H1 (cell line): ENCODE measurements at regions not wholly inside any gene's neighbourhood (a gene's known extent, or its start where the extent isn't known, plus 50 kb on each side); places are given as distances from the start of the nearest gene placed in this dataset.

ENCODE experiments used
- CTCF ChIA-PET: fragments of 300-600 bp; sonication (Branson Sonifier 250); formaldehyde crosslinking; loops from one replicate; lab custom pipeline; 2021; ENCODE audit not compliant: partially characterized antibody; lab: Charles Lee
- POLR2A ChIA-PET: fragments of 300-600 bp; sonication (Branson Sonifier 250); formaldehyde crosslinking; loops from one replicate; lab custom pipeline; 2021; ENCODE audit warnings: inconsistent platforms; ENCODE audit not compliant: partially characterized antibody; lab: Charles Lee
- DNase-seq, 2 experiments: peaks; one replicate each; pipeline versions ENCODE4 v3.0.0 to v3.0.0-alpha.2; 2010 to 2022; ENCODE audit warnings: low spot score in 2 of 2, low read depth in 1 of 2, mixed read lengths in 1 of 2
- FAIRE-seq: peaks from 2 replicates; lab custom pipeline; 2011; peaks lifted over from hg19 to GRCh38; lab: Jason Lieb, UNC
- H2AFZ ChIP-seq: 2 replicates; pipeline ENCODE4 v1.8.1; 2012; ENCODE audit warnings: low read length, inconsistent platforms
- H2AK5ac ChIP-seq: 2 replicates; pipeline ENCODE4 v1.6.1; 2013; ENCODE audit warnings: low read depth, low read length
- H2BK120ac ChIP-seq: replicated peaks from 2 replicates; pipeline ENCODE3; 2013; ENCODE audit warnings: low read depth, low read length, inconsistent platforms
- H2BK12ac ChIP-seq: 2 replicates; pipeline ENCODE4 v1.6.1; 2013; ENCODE audit warnings: low read depth, low read length
- H2BK15ac ChIP-seq: 2 replicates; pipeline ENCODE4 v1.6.1; 2013; ENCODE audit warnings: low read length
- H2BK20ac ChIP-seq: 2 replicates; pipeline ENCODE4 v1.6.1; 2013; ENCODE audit warnings: low read length
- H2BK5ac ChIP-seq: 2 replicates; pipeline ENCODE4 v1.6.1; 2013; ENCODE audit warnings: low read depth, low read length
- H3K14ac ChIP-seq: 2 replicates; pipeline ENCODE4 v1.6.1; 2013; ENCODE audit warnings: inconsistent platforms; ENCODE audit not compliant: insufficient read length
- H3K18ac ChIP-seq: 2 replicates; pipeline ENCODE4 v1.6.1; 2013; ENCODE audit warnings: low read length; ENCODE audit errors: extremely low read depth
- H3K23ac ChIP-seq: 2 replicates; pipeline ENCODE4 v1.6.1; 2013; ENCODE audit warnings: inconsistent platforms; ENCODE audit not compliant: insufficient read length
- H3K23me2 ChIP-seq: 2 replicates; pipeline ENCODE4 v1.6.1; 2013; ENCODE audit warnings: low read depth, low read length
- H3K27ac ChIP-seq: 2 replicates; pipeline ENCODE4 v1.6.1; 2011; ENCODE audit warnings: low read depth, low read length, inconsistent platforms
- H3K27me3 ChIP-seq, 4 experiments: replicated peaks in 1 of 4; 1 replicate in 1 of 4; 2 replicates in 3 of 4; pipeline versions ENCODE4 v1.6.1 to v1.8.1; 2011 to 2013; ENCODE audit warnings: low read length in 3 of 4, mild to moderate bottlenecking in 3 of 4, inconsistent platforms in 2 of 4, mixed read lengths in 2 of 4, moderate library complexity in 1 of 4; ENCODE audit not compliant: control insufficient read depth in 3 of 4, insufficient read depth in 3 of 4; ENCODE audit errors: extremely low read depth in 1 of 4
- H3K36me3 ChIP-seq, 4 experiments: 2 replicates each; pipeline versions ENCODE4 v1.6.1 to v1.8.1; 2011 to 2013; ENCODE audit warnings: mild to moderate bottlenecking in 4 of 4, low read length in 3 of 4, moderate library complexity in 2 of 4, control low read depth in 1 of 4, inconsistent platforms in 1 of 4; ENCODE audit not compliant: insufficient read depth in 4 of 4, control insufficient read depth in 2 of 4
- H3K4ac ChIP-seq: replicated peaks from 2 replicates; pipeline ENCODE3; 2013; ENCODE audit warnings: low read length, low read depth, mixed read lengths, inconsistent platforms; ENCODE audit not compliant: insufficient read length
- H3K4me1 ChIP-seq, 4 experiments: replicated peaks in 1 of 4; 1 replicate in 1 of 4; 2 replicates in 3 of 4; pipeline versions ENCODE4 v1.6.1 to v1.8.1; 2011 to 2013; ENCODE audit warnings: low read length in 3 of 4, inconsistent platforms in 2 of 4, mixed read lengths in 1 of 4; ENCODE audit not compliant: insufficient read depth in 4 of 4, control insufficient read depth in 3 of 4
- H3K4me2 ChIP-seq, 2 experiments: 2 replicates each; pipeline versions ENCODE4 v1.6.1 to v1.8.1; 2011 to 2013; ENCODE audit warnings: low read depth in 2 of 2, low read length in 2 of 2, control low read depth in 1 of 2, inconsistent platforms in 1 of 2, mild to moderate bottlenecking in 1 of 2; ENCODE audit not compliant: insufficient read depth in 1 of 2
- H3K4me3 ChIP-seq, 4 experiments: fragments of 200-600, 300-600 bp in 1 of 4; sonication (generic), shearing (Covaris generic), sonication (Bioruptor Twin) in 1 of 4; 2 replicates each; pipeline versions ENCODE4 v1.5.1 to v1.8.1; 2011 to 2016; ENCODE audit warnings: low read length in 4 of 4, low read depth in 3 of 4, control low read depth in 2 of 4, inconsistent platforms in 2 of 4, mild to moderate bottlenecking in 2 of 4, mixed read lengths in 1 of 4, moderate library complexity in 1 of 4; ENCODE audit not compliant: insufficient read depth in 2 of 4; ENCODE audit errors: extremely low read depth in 1 of 4
- H3K56ac ChIP-seq: replicated peaks from 2 replicates; pipeline ENCODE3; 2013; ENCODE audit warnings: low read depth, mild to moderate bottlenecking, mixed read lengths, low read length, inconsistent platforms; ENCODE audit not compliant: insufficient read length
- H3K79me1 ChIP-seq: 2 replicates; pipeline ENCODE4 v1.6.1; 2013; ENCODE audit warnings: low read depth, low read length, control low read depth
- H3K79me2 ChIP-seq, 2 experiments: 2 replicates each; pipeline versions ENCODE4 v1.6.1 to v1.8.1; 2012 to 2013; ENCODE audit warnings: low read length in 2 of 2, mild to moderate bottlenecking in 2 of 2, inconsistent platforms in 1 of 2; ENCODE audit not compliant: insufficient read depth in 2 of 2, control insufficient read depth in 1 of 2
- H3K9ac ChIP-seq, 4 experiments: replicated peaks in 1 of 4; 1 replicate in 1 of 4; 2 replicates in 3 of 4; pipeline versions ENCODE4 v1.6.1 to v1.8.1; 2011 to 2013; ENCODE audit warnings: low read depth in 3 of 4, low read length in 3 of 4, control low read depth in 2 of 4, mild to moderate bottlenecking in 2 of 4, moderate library complexity in 2 of 4, inconsistent platforms in 1 of 4; ENCODE audit errors: extremely low read depth in 1 of 4
- H3K9me3 ChIP-seq, 2 experiments: 2 replicates each; pipeline versions ENCODE4 v1.6.1 to v1.8.1; 2012 to 2013; ENCODE audit warnings: mild to moderate bottlenecking in 2 of 2, moderate library complexity in 2 of 2, control low read depth in 1 of 2, inconsistent platforms in 1 of 2, low read depth in 1 of 2, low read length in 1 of 2, mixed read lengths in 1 of 2; ENCODE audit not compliant: insufficient read depth in 2 of 2
- H4K20me1 ChIP-seq, 2 experiments: replicated peaks in 1 of 2; 2 replicates each; pipeline versions ENCODE3 to v1.8.1; 2011 to 2013; ENCODE audit warnings: inconsistent platforms in 2 of 2, low read length in 2 of 2, mild to moderate bottlenecking in 1 of 2; ENCODE audit not compliant: insufficient read depth in 2 of 2, control insufficient read depth in 1 of 2
- H4K5ac ChIP-seq: 2 replicates; pipeline ENCODE4 v1.6.1; 2013; ENCODE audit warnings: low read length, low read depth, mixed read lengths, inconsistent platforms; ENCODE audit not compliant: insufficient read length
- H4K8ac ChIP-seq: 2 replicates; pipeline ENCODE4 v1.8.0; 2013; ENCODE audit warnings: mild to moderate bottlenecking, moderate library complexity, low read length, inconsistent platforms; ENCODE audit not compliant: insufficient read depth; ENCODE audit errors: extremely low read depth
- H4K91ac ChIP-seq: replicated peaks from 2 replicates; pipeline ENCODE3; 2013; ENCODE audit warnings: low read length, mixed read lengths, inconsistent platforms; ENCODE audit not compliant: insufficient read length
- KDM1A ChIP-seq: fragments of 200-600, 300-600 bp; sonication (generic); IDR thresholded peaks from 2 replicates; pipeline ENCODE4 v1.7.1; 2016; ENCODE audit warnings: mild to moderate bottlenecking, low read length, borderline replicate concordance
- SIRT6 ChIP-seq: IDR thresholded peaks from one replicate; pipeline ENCODE4 v1.7.1; 2012; ENCODE audit warnings: low read length, inconsistent platforms
- WGBS, 2 experiments: shearing (Covaris generic) in 1 of 2; methylation state at CpG; one replicate each; pipeline versions ENCODE4 v1.1.6 to v1.1.7; 2013 to 2015; ENCODE audit warnings: low lambda C conversion rate in 2 of 2, mixed read lengths in 2 of 2, inconsistent platforms in 1 of 2, low coverage in 1 of 2, missing lambda C conversion rate in 1 of 2; ENCODE audit not compliant: insufficient replicate concordance in 2 of 2, insufficient coverage in 1 of 2, insufficient read length in 1 of 2; ENCODE audit errors: extremely low coverage in 1 of 2, missing lambda C conversion rate in 1 of 2; 5-methylcytosine and 5-hydroxymethylcytosine counted together

DNA sequence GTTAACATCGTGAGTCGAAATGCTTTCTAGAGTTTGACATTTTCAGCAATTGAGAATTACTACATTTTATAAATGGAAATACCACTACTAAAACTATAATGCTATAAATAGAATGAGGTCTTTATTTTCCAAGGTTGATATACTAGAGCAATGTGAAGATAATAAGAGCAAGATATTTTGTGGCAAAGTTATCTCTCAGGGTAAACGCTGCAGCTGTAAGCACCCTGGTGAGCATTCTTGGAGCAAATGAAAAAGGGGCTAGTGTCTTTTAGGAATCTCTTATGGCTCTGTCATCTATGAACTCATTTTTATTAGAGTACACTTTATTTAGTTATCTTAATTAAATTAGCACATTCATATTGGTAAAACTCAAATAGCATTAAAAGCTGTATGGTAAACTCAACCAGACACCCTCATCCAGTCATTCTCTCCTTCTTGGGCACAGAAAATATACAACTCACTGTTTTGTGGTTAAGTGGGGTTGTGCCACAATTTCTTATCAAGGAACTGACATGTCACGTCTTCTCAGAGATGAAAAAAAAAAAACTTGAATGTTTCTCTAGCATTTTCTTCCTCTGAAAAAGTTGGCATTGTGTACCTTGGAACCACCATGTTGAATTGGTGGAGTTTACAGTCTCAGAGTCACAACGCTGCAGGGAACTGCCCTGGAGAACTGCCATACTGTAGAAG lies 289.5 kb upstream of the PFKP start:
- DNase-seq (no peak), FAIRE-seq (no peak)
- H3K79me1 ChIP-seq: no peaks in the 10 kb centered on the region; the same call in 1 of the 2 replicates
- H3K9ac ChIP-seq: no peak overlapping the region
- H3K14ac ChIP-seq: no peak overlapping the region
- no peak overlapping the region for H4K5ac ChIP-seq
- H4K8ac ChIP-seq: no peak overlapping the region
- H3K18ac ChIP-seq: no peak overlapping the region
- H2BK15ac ChIP-seq: no peak overlapping the region
- H3K36me3 ChIP-seq: no peaks in the 10 kb centered on the region
- no peaks in the 10 kb centered on the region for H3K27me3 ChIP-seq
- H3K23ac ChIP-seq: no peak overlapping the region
- POLR2A ChIA-PET: no interaction called here
- H3K27ac ChIP-seq: no peak overlapping the region
- no peaks in the 10 kb centered on the region for H4K20me1 ChIP-seq
- no peaks in the 10 kb centered on the region for H3K23me2 ChIP-seq
- 84% methylated on average over 5 of the region's 5 CpGs; no CpG with 5 or more reads in 1 of the 2 experiments for WGBS, 2 experiments
- H3K79me2 ChIP-seq: no peaks in the 10 kb centered on the region
- no peak overlapping the region for H3K4me3 ChIP-seq
- H3K4ac ChIP-seq: no peak overlapping the region
- no peaks in the 10 kb centered on the region for H3K4me1 ChIP-seq
- no peak overlapping the region for H2BK12ac ChIP-seq
- CTCF ChIA-PET: no interaction called here
- no peak overlapping the region for H3K56ac ChIP-seq
- H3K9me3 ChIP-seq: no peaks in the 10 kb centered on the region
- H2AFZ ChIP-seq: no peak overlapping the region
- no peak overlapping the region for H3K4me2 ChIP-seq
- H2BK20ac ChIP-seq: no peak overlapping the region
- H4K91ac ChIP-seq: no peak overlapping the region
- H2BK120ac ChIP-seq: no peak overlapping the region
- H2BK5ac ChIP-seq: no peak overlapping the region
- no peak overlapping the region for H2AK5ac ChIP-seq
- TF ChIP-seq SIRT6 (no peak), KDM1A (no peak)
